Right atrium auricular region (tissue), 2 donors: ENCODE measurements at regions not wholly inside any gene's neighbourhood (a gene's known extent, or its start where the extent isn't known, plus 50 kb on each side); places are given as distances from the start of the nearest gene placed in this dataset.
"Not testable (repeated sequence)": the region's sequence is repeated elsewhere in the genome, so short reads cannot be mapped to it uniquely, and the experiment has no call there.

Experiments
- DNase-seq: peaks from one replicate; pipeline ENCODE4 v3.0.0-alpha.2; 2019; ENCODE audit warnings: low spot score
- H3K27ac ChIP-seq, 2 donors: fragments of 200-600 bp; sonication (generic); 1 replicate in 1 of 2; 2 replicates in 1 of 2; pipeline ENCODE4 v1.5.1; 2016 to 2019
- H3K27me3 ChIP-seq, 2 donors: fragments of 200-600 bp; sonication (generic); one replicate each; pipeline versions ENCODE4 v1.5.1 to v1.6.0; 2017 to 2019
- H3K36me3 ChIP-seq: fragments of 200-600 bp; sonication (generic); one replicate; pipeline ENCODE4 v1.5.1; 2016
- H3K4me1 ChIP-seq, 2 donors: fragments of 200-600 bp; sonication (generic); one replicate each; pipeline versions ENCODE4 v1.5.1 to v1.6.0; 2017 to 2019
- H3K4me3 ChIP-seq, 2 donors: fragments of 200-600 bp; sonication (generic); 1 replicate in 1 of 2; 2 replicates in 1 of 2; pipeline ENCODE4 v1.5.1; 2017 to 2019; ENCODE audit warnings: mild to moderate bottlenecking in 1 of 2, moderate library complexity in 1 of 2
- H3K9me3 ChIP-seq, 2 donors: fragments of 200-600 bp; sonication (generic); one replicate each; pipeline ENCODE4 v1.5.1; 2019
- CTCF ChIP-seq, 2 donors: fragments of 200-600 bp; sonication (generic); IDR thresholded peaks; one replicate each; pipeline ENCODE4 v1.5.1; 2019; ENCODE audit warnings: antibody characterized with exemption in 2 of 2

GRCh38 chr20:4468114-4468513, 218.1 kb upstream of the PRNP start:
- TF ChIP-seq CTCF (IDR thresholded peaks at IDR 0.05): no peak
- H3K4me1 ChIP-seq: no peaks in the 10 kb centered on the region
- no peaks in the 10 kb centered on the region for H3K9me3 ChIP-seq
- DNase-seq: no peak
- H3K27me3 ChIP-seq: no peaks in the 10 kb centered on the region
- H3K36me3 ChIP-seq: no peaks in the 10 kb centered on the region
- no peak overlapping the region for H3K27ac ChIP-seq
- H3K4me3 ChIP-seq: no peak overlapping the region

GRCh38 chr20:4465855-4466545, 216.9 kb upstream of the ADRA1D start:
- Histone ChIP-seq H3K27ac (no peak overlapping the region), H3K9me3 (no peaks in the 10 kb centered on the region), H3K27me3 (no peaks in the 10 kb centered on the region), H3K4me3 (no peak overlapping the region), H3K36me3 (no peaks in the 10 kb centered on the region), H3K4me1 (no peaks in the 10 kb centered on the region)
- TF ChIP-seq CTCF (IDR thresholded peaks at IDR 0.05): no peak
- DNase-seq: no peak

- DNase-seq: no peak
- Histone ChIP-seq H3K4me1 (no peaks in the 10 kb centered on the region), H3K9me3 (no peaks in the 10 kb centered on the region), H3K36me3 (no peaks in the 10 kb centered on the region), H3K4me3 (no peak overlapping the region), H3K27ac (no peak overlapping the region), H3K27me3 (no peaks in the 10 kb centered on the region)
- TF ChIP-seq CTCF (IDR thresholded peaks at IDR 0.05): no peak
Measured at GRCh38 chr20:4465212-4465611, 216.1 kb upstream of the ADRA1D start.

- not testable (repeated sequence) for DNase-seq, H3K4me1 ChIP-seq, H3K36me3 ChIP-seq, H3K27me3 ChIP-seq, H3K4me3 ChIP-seq, H3K27ac ChIP-seq, H3K9me3 ChIP-seq
Measured at GRCh38 chr20:4462801-4463200, 213.7 kb upstream of the ADRA1D start.

GRCh38 chr20:4459081-4459480, 210.0 kb upstream of the ADRA1D start:
- Histone ChIP-seq H3K36me3 (no peaks in the 10 kb centered on the region), H3K27ac (no peak overlapping the region), H3K9me3 (no peaks in the 10 kb centered on the region), H3K4me3 (no peak overlapping the region), H3K4me1 (no peaks in the 10 kb centered on the region), H3K27me3 (no peaks in the 10 kb centered on the region)
- DNase-seq: no peak
- TF ChIP-seq CTCF (IDR thresholded peaks at IDR 0.05): no peak

GRCh38 chr20:4457566-4458543, 208.8 kb upstream of the ADRA1D start:
- no peaks in the 10 kb centered on the region for H3K27me3 ChIP-seq
- DNase-seq: no peak
- no peaks in the 10 kb centered on the region for H3K9me3 ChIP-seq
- H3K36me3 ChIP-seq: no peaks in the 10 kb centered on the region
- TF ChIP-seq CTCF (IDR thresholded peaks at IDR 0.05): no peak
- no peaks in the 10 kb centered on the region for H3K4me1 ChIP-seq
- H3K27ac ChIP-seq: no peak overlapping the region
- H3K4me3 ChIP-seq: no peak overlapping the region
